ENCODE measurements at regions not wholly inside any gene's neighbourhood (a gene's known extent, or its start where the extent isn't known, plus 50 kb on each side); places are given as distances from the start of the nearest gene placed in this dataset.

GRCh38 chr11:15584158-15584557 is 469.4 kb downstream of the INSC start:
- TF ChIP-seq CTCF (IDR thresholded peaks at IDR 0.05) (no peak), POLR2A (IDR thresholded peaks at IDR 0.05) (no peak)
